Loucy (cell line): ENCODE measurements at regions not wholly inside any gene's neighbourhood (a gene's known extent, or its start where the extent isn't known, plus 50 kb on each side); places are given as distances from the start of the nearest gene placed in this dataset.

ENCODE experiments used
- H2AFZ ChIP-seq: fragments of 200-600 bp; sonication (generic); 2 replicates; pipeline ENCODE4 v1.6.0; 2016; ENCODE audit warnings: antibody characterized with exemption, mild to moderate bottlenecking, low read length, moderate library complexity
- H3F3A ChIP-seq: fragments of 200-600 bp; 2 replicates; pipeline ENCODE4 v1.6.0; 2016; ENCODE audit warnings: antibody characterized with exemption, low read depth, mild to moderate bottlenecking
- H3K27me3 ChIP-seq: fragments of 200-600 bp; sonication (generic); 2 replicates; pipeline ENCODE4 v1.6.1; 2014; ENCODE audit warnings: low read length, mild to moderate bottlenecking; ENCODE audit not compliant: insufficient read depth, poor library complexity, severe bottlenecking
- H3K36me3 ChIP-seq: fragments of 200-600 bp; sonication (generic); 2 replicates; pipeline ENCODE4 v1.6.1; 2016; ENCODE audit warnings: low read length; ENCODE audit not compliant: insufficient read depth
- H3K4me1 ChIP-seq: fragments of 200-600 bp; sonication (generic); 2 replicates; pipeline ENCODE4 v1.5.1; 2014; ENCODE audit warnings: low read length, mild to moderate bottlenecking; ENCODE audit not compliant: insufficient read depth, poor library complexity, severe bottlenecking
- H3K4me2 ChIP-seq: fragments of 200-600 bp; sonication (generic); 2 replicates; pipeline ENCODE4 v1.6.0; 2014; ENCODE audit warnings: antibody characterized with exemption, low read length, low read depth, mild to moderate bottlenecking; ENCODE audit not compliant: poor library complexity, severe bottlenecking
- H3K4me3 ChIP-seq: fragments of 200-600 bp; sonication (generic); 2 replicates; pipeline ENCODE4 v1.5.1; 2014; ENCODE audit warnings: low read length, mild to moderate bottlenecking, mixed read lengths; ENCODE audit not compliant: poor library complexity, severe bottlenecking
- H3K79me2 ChIP-seq: fragments of 200-600 bp; sonication (generic); 2 replicates; pipeline ENCODE4 v1.6.1; 2014; ENCODE audit warnings: low read length; ENCODE audit not compliant: insufficient read depth
- H3K9ac ChIP-seq: fragments of 200-600 bp; sonication (generic); 2 replicates; pipeline ENCODE4 v1.6.0; 2014; ENCODE audit warnings: mild to moderate bottlenecking, low read depth, low read length, moderate library complexity; ENCODE audit not compliant: poor library complexity, severe bottlenecking
- H3K9me2 ChIP-seq: fragments of 200-600 bp; sonication (generic); replicated peaks from 2 replicates; pipeline ENCODE4 v1.6.1; 2016; ENCODE audit warnings: low read depth, low read length, mixed read lengths
- H3K9me3 ChIP-seq: fragments of 200-600 bp; sonication (generic); 2 replicates; pipeline ENCODE4 v1.6.1; 2014; ENCODE audit warnings: mild to moderate bottlenecking, antibody characterized with exemption, low read length, low read depth; ENCODE audit not compliant: insufficient read depth
- H4K20me1 ChIP-seq: fragments of 200-600 bp; sonication (generic); 2 replicates; pipeline ENCODE4 v1.6.0; 2014; ENCODE audit warnings: antibody characterized with exemption, low read length, mild to moderate bottlenecking; ENCODE audit not compliant: insufficient read depth, poor library complexity, severe bottlenecking
- EZH2phosphoT487 ChIP-seq: fragments of 200-600 bp; IDR thresholded peaks from 2 replicates; pipeline ENCODE4 v1.6.1; 2018; ENCODE audit warnings: antibody characterized with exemption, mild to moderate bottlenecking, moderate library complexity, borderline replicate concordance
- TF ChIP-seq, protein P1 (sequence below): fragments of 200-600 bp; sonication (generic); conservative IDR thresholded peaks from 2 replicates; pipeline ENCODE4 v1.5.1; 2014; ENCODE audit warnings: mild to moderate bottlenecking, antibody characterized with exemption, low read length

GRCh38 chr21:41670056-41670805 lies 96.6 kb downstream of the RIPK4 start:
- TF ChIP-seq EZH2phosphoT487 = no peak
- TF ChIP-seq, protein P1, sequence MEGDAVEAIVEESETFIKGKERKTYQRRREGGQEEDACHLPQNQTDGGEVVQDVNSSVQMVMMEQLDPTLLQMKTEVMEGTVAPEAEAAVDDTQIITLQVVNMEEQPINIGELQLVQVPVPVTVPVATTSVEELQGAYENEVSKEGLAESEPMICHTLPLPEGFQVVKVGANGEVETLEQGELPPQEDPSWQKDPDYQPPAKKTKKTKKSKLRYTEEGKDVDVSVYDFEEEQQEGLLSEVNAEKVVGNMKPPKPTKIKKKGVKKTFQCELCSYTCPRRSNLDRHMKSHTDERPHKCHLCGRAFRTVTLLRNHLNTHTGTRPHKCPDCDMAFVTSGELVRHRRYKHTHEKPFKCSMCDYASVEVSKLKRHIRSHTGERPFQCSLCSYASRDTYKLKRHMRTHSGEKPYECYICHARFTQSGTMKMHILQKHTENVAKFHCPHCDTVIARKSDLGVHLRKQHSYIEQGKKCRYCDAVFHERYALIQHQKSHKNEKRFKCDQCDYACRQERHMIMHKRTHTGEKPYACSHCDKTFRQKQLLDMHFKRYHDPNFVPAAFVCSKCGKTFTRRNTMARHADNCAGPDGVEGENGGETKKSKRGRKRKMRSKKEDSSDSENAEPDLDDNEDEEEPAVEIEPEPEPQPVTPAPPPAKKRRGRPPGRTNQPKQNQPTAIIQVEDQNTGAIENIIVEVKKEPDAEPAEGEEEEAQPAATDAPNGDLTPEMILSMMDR = no peak
- Histone ChIP-seq H3K4me2 (no peak overlapping the region), H3F3A (no peaks in the 10 kb centered on the region), H3K36me3 (no peaks in the 10 kb centered on the region), H2AFZ (no peak overlapping the region), H3K4me3 (no peak overlapping the region), H3K9me3 (no peaks in the 10 kb centered on the region), H3K9ac (no peak overlapping the region), H3K27me3 (no peaks in the 10 kb centered on the region), H3K4me1 (peaks cover 14% of the 10 kb centered on the region), H3K9me2 (no peaks in the 10 kb centered on the region), H4K20me1 (no peaks in the 10 kb centered on the region), H3K79me2 (no peaks in the 10 kb centered on the region)

DNA sequence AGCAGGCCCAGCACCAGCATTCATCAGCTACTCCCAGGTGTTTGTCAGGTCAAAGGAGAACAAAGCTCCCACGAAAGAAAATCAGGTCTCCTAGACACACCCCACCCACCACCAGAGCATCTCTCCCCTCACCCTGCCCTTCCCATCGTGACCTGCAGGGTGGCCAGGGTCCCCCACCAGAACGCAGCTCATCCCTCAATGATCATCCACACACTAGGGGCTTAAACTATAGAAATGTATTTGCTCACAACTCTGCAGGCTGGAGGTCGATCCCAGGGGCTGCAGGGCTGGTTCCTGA lies 97.4 kb downstream of the RIPK4 start:
- Histone ChIP-seq H2AFZ (no peak overlapping the region), H3K4me1 (peaks cover 14% of the 10 kb centered on the region), H3K36me3 (no peaks in the 10 kb centered on the region), H3K9ac (no peak overlapping the region), H3K4me3 (no peak overlapping the region), H3K9me2 (no peaks in the 10 kb centered on the region), H3K4me2 (no peak overlapping the region), H3K27me3 (no peaks in the 10 kb centered on the region), H3K79me2 (no peaks in the 10 kb centered on the region), H4K20me1 (no peaks in the 10 kb centered on the region), H3F3A (no peaks in the 10 kb centered on the region), H3K9me3 (no peaks in the 10 kb centered on the region)
- TF ChIP-seq, protein P1 = no peak; the same call in 1 of the 2 replicates
- no peak for TF ChIP-seq EZH2phosphoT487

GRCh38 chr21:41668686-41669532 lies 97.9 kb downstream of the RIPK4 start:
- H3K27me3 ChIP-seq = no peaks in the 10 kb centered on the region
- peaks cover 14% of the 10 kb centered on the region for H3K4me1 ChIP-seq
- TF ChIP-seq EZH2phosphoT487 = no peak
- TF ChIP-seq, protein P1 = no peak
- no peaks in the 10 kb centered on the region for H3K9me3 ChIP-seq
- H3K9ac ChIP-seq = no peak overlapping the region
- no peaks in the 10 kb centered on the region for H3K9me2 ChIP-seq
- no peaks in the 10 kb centered on the region for H4K20me1 ChIP-seq
- H3K36me3 ChIP-seq = no peaks in the 10 kb centered on the region
- no peaks in the 10 kb centered on the region for H3K79me2 ChIP-seq
- no peak overlapping the region for H3K4me3 ChIP-seq
- H3K4me2 ChIP-seq = no peak overlapping the region
- H3F3A ChIP-seq = no peaks in the 10 kb centered on the region
- H2AFZ ChIP-seq = no peak overlapping the region
